Heart right ventricle (tissue), 16 donors: ENCODE measurements at regions not wholly inside any gene's neighbourhood (a gene's known extent, or its start where the extent isn't known, plus 50 kb on each side); places are given as distances from the start of the nearest gene placed in this dataset.
A peak's percentile ranks its signal among the peaks of the same experiment; 100 is the strongest.
"Not testable (repeated sequence)": the region's sequence is repeated elsewhere in the genome, so short reads cannot be mapped to it uniquely, and the experiment has no call there.

Experiments used
- ATAC-seq, 8 donors: fragments of 200-7000 bp; cut with Tn5 transposase; one replicate each; pipeline ENCODE4 v1.9.1; 2020; ENCODE audit warnings: mild to moderate bottlenecking in 8 of 8, moderate library complexity in 8 of 8, moderate number of reproducible peaks in 1 of 8
- DNase-seq, 2 donors: peaks; one replicate each; pipeline ENCODE4 v3.0.0-alpha.2; 2020
- H3K27ac ChIP-seq, 10 donors: fragments of 200-600 bp; sonication (generic) in 2 of 10; one replicate each; pipeline versions ENCODE4 v1.5.0 to v1.8.0; 2020 to 2022; ENCODE audit warnings: mild to moderate bottlenecking in 3 of 10
- H3K27me3 ChIP-seq, 7 donors: fragments of 200-600 bp; one replicate each; pipeline ENCODE4 v1.8.0; 2021 to 2022; ENCODE audit warnings: mild to moderate bottlenecking in 2 of 7
- H3K36me3 ChIP-seq, 9 donors: fragments of 200-600 bp; sonication (generic) in 1 of 9; one replicate each; pipeline versions ENCODE4 v1.5.0 to v1.8.0; 2020 to 2022; ENCODE audit warnings: mild to moderate bottlenecking in 2 of 9
- H3K4me1 ChIP-seq, 9 donors: fragments of 200-600 bp; sonication (generic) in 1 of 9; one replicate each; pipeline versions ENCODE4 v1.5.0 to v1.8.0; 2020 to 2022; ENCODE audit warnings: mild to moderate bottlenecking in 4 of 9
- H3K4me3 ChIP-seq, 10 donors: fragments of 200-600 bp; sonication (generic) in 2 of 10; one replicate each; pipeline versions ENCODE4 v1.5.0 to v1.8.0; 2020 to 2022; ENCODE audit warnings: mild to moderate bottlenecking in 7 of 10, moderate library complexity in 2 of 10
- H3K9me3 ChIP-seq, 11 donors: fragments of 200-600 bp in 10 of 11; sonication (generic) in 2 of 11; one replicate each; pipeline versions ENCODE4 v1.5.0 to v1.8.0; 2013 to 2022; ENCODE audit warnings: mild to moderate bottlenecking in 2 of 11, control low read depth in 1 of 11, moderate library complexity in 1 of 11
- CTCF ChIP-seq, 9 donors: fragments of 200-600 bp; sonication (generic) in 2 of 9; IDR thresholded peaks; one replicate each; pipeline versions ENCODE4 v1.5.0 to v1.8.0; 2021 to 2022; ENCODE audit warnings: antibody characterized with exemption in 9 of 9, mild to moderate bottlenecking in 5 of 9, moderate library complexity in 1 of 9
- whole genome bisulfite sequencing, 2 donors: extraction: QIAGEN DNeasy Blood & Tissue Kit; methylation state at CpG; one replicate each; pipeline ENCODE4 v1.1.7; 2013; ENCODE audit warnings: inconsistent platforms in 1 of 2; 5-methylcytosine and 5-hydroxymethylcytosine counted together
- intact Hi-C, 10 donors: fragments of 100-400 bp; cut with DNase I; formaldehyde crosslinking; loops; one replicate each; pipeline versions ENCODE4 v1.11.1 to v1.14.2; 2022
- donor health status: Arrhythmogenic right ventricular cardiomyopathy.
- donor health status: ischemic (EF 13 %, LVEDD 7.1; RV severe dilation, severe dysfunction).
- donor health status: healthy with polysubstance abuse.
- donor health status: DM: no; HTN: yes; CAD: no.
- donor health status: DM: no; HTN: no; CAD: no.
- donor health status: ischemic (EF 25% LVEDD 6.9; RV normal size, moderate dysfunction).
- donor health status: ischemic (EF 25% LVEDD 5.7; RV mildly dilated, moderate dysfunction).
- donor health status: healthy.
- donor health status: DM: yes; HTN: yes; CAD: no.
- donor health status: Ischemic cardiomyopathy.
- donor health status: ischemic (EF 35%, LVEDD 5.7; RV mildly dilated, moderate dysfunction).
- donor health status: nonischemic (EF 11% LVEDD 7.7; RV severe dilation, severe dysfunction).
- donor health status: DM: yes; HTN: yes; CAD: no.
- donor health status: PGD.
- donor health status: ischemic (EF 29% LVEDD 5.4; RV normal size, mild dysfunction).
- donor health status: nonischemic (EF 23%, LVEDD 6.1; RV moderate dilation, normal function).

DNA sequence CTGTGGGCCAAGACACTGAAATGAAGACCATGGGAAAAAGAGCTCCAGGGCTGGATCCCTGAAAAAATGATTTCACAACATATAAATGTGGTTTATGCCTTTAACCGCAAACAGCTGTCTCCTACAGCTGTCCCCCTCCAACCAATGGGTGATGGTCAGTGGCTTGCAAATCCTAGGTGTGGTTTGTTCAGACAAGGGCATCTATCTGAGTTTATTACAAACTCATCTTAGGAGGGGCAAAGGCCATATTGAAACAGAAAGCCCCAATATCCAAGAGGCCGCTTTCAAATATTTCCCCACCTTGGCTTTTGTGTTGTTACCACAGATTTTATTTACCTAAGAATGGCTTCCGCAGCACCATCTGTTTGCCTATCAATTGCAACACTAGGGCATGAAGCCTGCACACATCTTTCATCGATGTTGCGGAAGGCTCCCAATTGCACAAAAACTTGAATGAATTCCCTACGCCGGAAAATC lies 503.6 kb upstream of the AMELY start:
- no peak overlapping the region for H3K27ac ChIP-seq
- no peak for DNase-seq

GRCh38 chrY:7390056-7390455 lies 478.5 kb upstream of the AMELY start:
- no peaks in the 10 kb centered on the region for H3K27me3 ChIP-seq
- WGBS, 2 donors: 92 to 96% methylated on average over 4 of the region's 4 CpGs
- DNase-seq (no peak), ATAC-seq (no peak)
- intact Hi-C loops: no loop called here
- no peaks in the 10 kb centered on the region for H3K4me1 ChIP-seq
- no peak overlapping the region for H3K27ac ChIP-seq
- no peak overlapping the region for H3K4me3 ChIP-seq
- H3K9me3 ChIP-seq: peaks cover 0 to 45% (median 0%) of the 10 kb centered on the region in 11 donors
- H3K36me3 ChIP-seq: no peaks in the 10 kb centered on the region
- no peak for TF ChIP-seq CTCF (IDR thresholded peaks at IDR 0.05)

More for the DNA sequence above, 503.6 kb upstream of the AMELY start:
- H3K9me3 ChIP-seq: no peaks in the 10 kb centered on the region
- no peaks in the 10 kb centered on the region for H3K27me3 ChIP-seq
- 96 to 98% methylated on average over 7 of the region's 7 CpGs for WGBS, 2 donors
- no peak for TF ChIP-seq CTCF (IDR thresholded peaks at IDR 0.05)
- no peaks in the 10 kb centered on the region for H3K36me3 ChIP-seq
- no peak overlapping the region for H3K4me3 ChIP-seq
- ATAC-seq: no peak
- no peaks in the 10 kb centered on the region for H3K4me1 ChIP-seq
- intact Hi-C loops: no loop called here

GRCh38 chrY:7382988-7383387 lies 471.4 kb upstream of the AMELY start:
- peak in 2 of 8 donors; percentile 31 to 65 for ATAC-seq
- Histone ChIP-seq H3K27ac (no peak overlapping the region), H3K27me3 (no peaks in the 10 kb centered on the region), H3K9me3 (no peaks in the 10 kb centered on the region), H3K4me1 (no peaks in the 10 kb centered on the region), H3K36me3 (peaks cover 0 to 24% (median 0%) of the 10 kb centered on the region in 9 donors), H3K4me3 (no peak overlapping the region)
- 26 to 53% methylated on average over 6 of the region's 6 CpGs for WGBS, 2 donors
- intact Hi-C loops: no loop called here
- DNase-seq: peak in 1 of 2 donors; percentile 4
- TF ChIP-seq CTCF (IDR thresholded peaks at IDR 0.05): no peak

- no peaks in the 10 kb centered on the region for H3K27me3 ChIP-seq
- H3K9me3 ChIP-seq: no peaks in the 10 kb centered on the region
- TF ChIP-seq CTCF (IDR thresholded peaks at IDR 0.05): no peak
- H3K36me3 ChIP-seq: peaks cover 0 to 83% (median 0%) of the 10 kb centered on the region in 9 donors
- H3K4me3 ChIP-seq: no peak overlapping the region
- no peaks in the 10 kb centered on the region for H3K4me1 ChIP-seq
- ATAC-seq (no peak), DNase-seq (no peak)
- intact Hi-C loops: no loop called here
- no peak overlapping the region for H3K27ac ChIP-seq
Observed at GRCh38 chrY:7377091-7377490, 465.5 kb upstream of the AMELY start.

GRCh38 chrY:7374485-7374884 lies 462.9 kb upstream of the AMELY start:
- H3K4me3 ChIP-seq, H3K27me3 ChIP-seq, H3K4me1 ChIP-seq, H3K9me3 ChIP-seq, DNase-seq, H3K27ac ChIP-seq, intact Hi-C loops, ATAC-seq: not testable (repeated sequence)
- WGBS, 2 donors: 87 to 95% methylated on average over 4 of the region's 4 CpGs
- peaks cover 0 to 95% (median 0%) of the 10 kb centered on the region in 9 donors for H3K36me3 ChIP-seq

GRCh38 chrY:7371953-7372352 lies 460.4 kb upstream of the AMELY start:
- ATAC-seq, DNase-seq, H3K9me3 ChIP-seq, H3K27ac ChIP-seq, H3K4me3 ChIP-seq, H3K4me1 ChIP-seq, H3K27me3 ChIP-seq, intact Hi-C loops: not testable (repeated sequence)
- 94 to 98% methylated on average over 2 to 3 of the region's 4 CpGs for WGBS, 2 donors
- peaks cover 0 to 98% (median 0%) of the 10 kb centered on the region in 9 donors for H3K36me3 ChIP-seq

GRCh38 chrY:7371026-7371425 lies 459.5 kb upstream of the AMELY start:
- H3K36me3 ChIP-seq: peaks cover 0 to 89% (median 0%) of the 10 kb centered on the region in 9 donors
- H3K27me3 ChIP-seq, intact Hi-C loops, H3K4me3 ChIP-seq, H3K27ac ChIP-seq, ATAC-seq, H3K4me1 ChIP-seq, H3K9me3 ChIP-seq, DNase-seq: not testable (repeated sequence)
- 89 to 90% methylated on average over 6 of the region's 6 CpGs for WGBS, 2 donors
